HEK293 (cell line): ENCODE measurements at regions not wholly inside any gene's neighbourhood (a gene's known extent, or its start where the extent isn't known, plus 50 kb on each side); places are given as distances from the start of the nearest gene placed in this dataset.
A peak's percentile ranks its signal among the peaks of the same experiment; 100 is the strongest.

Experiments
- CTCF ChIA-PET: fragments of 350-600 bp; formaldehyde crosslinking; extraction: SDS; loops from one replicate; lab custom pipeline; 2021; ENCODE audit warnings: antibody characterized with exemption; lab: Yijun Ruan, JAX
- POLR2A ChIA-PET: fragments of 300-600 bp; formaldehyde crosslinking; extraction: SDS; loops from one replicate; lab custom pipeline; 2020; ENCODE audit warnings: antibody characterized with exemption, inconsistent platforms; lab: Yijun Ruan, JAX
- H3K27ac ChIP-seq: fragments of 200-500 bp; sonication (Bioruptor generic); 2 replicates; pipeline ENCODE4 v1.5.1; 2014; ENCODE audit warnings: low read depth, low read length, control low read depth, inconsistent platforms; ENCODE audit errors: extremely low read depth
- H3K36me3 ChIP-seq, 2 experiments: fragments of 200-500 bp in 1 of 2; sonication (Bioruptor generic) in 1 of 2; 1 replicate in 1 of 2; 2 replicates in 1 of 2; pipeline ENCODE4 v1.5.1; 2014 to 2017; ENCODE audit warnings: inconsistent platforms in 2 of 2, low read length in 2 of 2; ENCODE audit not compliant: control insufficient read depth in 2 of 2, insufficient read depth in 1 of 2
- H3K4me1 ChIP-seq: fragments of 200-500 bp; sonication (Bioruptor generic); 2 replicates; pipeline ENCODE4 v1.5.1; 2014; ENCODE audit warnings: mild to moderate bottlenecking, low read length, inconsistent platforms; ENCODE audit not compliant: control insufficient read depth, insufficient read depth
- H3K4me3 ChIP-seq: 2 replicates; pipeline ENCODE4 v1.5.1; 2011; ENCODE audit warnings: low read depth, mild to moderate bottlenecking, control low read depth, low read length, moderate library complexity
- H3K9me3 ChIP-seq: fragments of 200-500 bp; sonication (Bioruptor generic); 2 replicates; pipeline ENCODE4 v1.5.1; 2014; ENCODE audit warnings: low read depth, low read length, inconsistent platforms; ENCODE audit not compliant: control insufficient read depth, insufficient read depth
- GLIS2 ChIP-seq: fragments of 450-650 bp; formaldehyde crosslinking; IDR thresholded peaks from 2 replicates; pipeline ENCODE4 v1.5.1; 2016; ENCODE audit warnings: missing biosample characterization, missing genetic modification characterization
- KLF16 ChIP-seq: fragments of 450-650 bp; formaldehyde crosslinking; IDR thresholded peaks from 2 replicates; pipeline ENCODE4 v1.5.1; 2017; ENCODE audit warnings: missing biosample characterization, missing genetic modification characterization
- KLF7 ChIP-seq: fragments of 450-650 bp; formaldehyde crosslinking; IDR thresholded peaks from 2 replicates; pipeline ENCODE4 v1.5.1; 2016; ENCODE audit warnings: missing biosample characterization, missing genetic modification characterization, borderline replicate concordance
- KLF8 ChIP-seq: fragments of 450-650 bp; formaldehyde crosslinking; IDR thresholded peaks from 2 replicates; pipeline ENCODE4 v1.5.1; 2016; ENCODE audit warnings: missing biosample characterization, missing genetic modification characterization
- PRDM10 ChIP-seq: fragments of 450-650 bp; formaldehyde crosslinking; IDR thresholded peaks from 2 replicates; pipeline ENCODE4 v1.5.1; 2016; ENCODE audit warnings: missing biosample characterization, missing genetic modification characterization
- PRDM6 ChIP-seq: fragments of 450-650 bp; formaldehyde crosslinking; IDR thresholded peaks from 2 replicates; pipeline ENCODE4 v1.5.1; 2017; ENCODE audit warnings: missing biosample characterization, missing genetic modification characterization
- SCRT1 ChIP-seq: fragments of 450-650 bp; formaldehyde crosslinking; IDR thresholded peaks from 2 replicates; pipeline ENCODE4 v1.5.1; 2016; ENCODE audit warnings: missing biosample characterization, missing genetic modification characterization, borderline replicate concordance
- SETDB1 ChIP-seq: IDR thresholded peaks from one replicate; pipeline ENCODE4 v1.6.1; 2017; ENCODE audit warnings: mild to moderate bottlenecking, low read length, moderate library complexity, mixed read lengths; ENCODE audit not compliant: insufficient read length
- SP3 ChIP-seq: fragments of 450-650 bp; formaldehyde crosslinking; IDR thresholded peaks from 2 replicates; pipeline ENCODE4 v1.5.1; 2016; ENCODE audit warnings: missing biosample characterization, missing genetic modification characterization
- SP7 ChIP-seq: fragments of 450-650 bp; formaldehyde crosslinking; IDR thresholded peaks from 2 replicates; pipeline ENCODE4 v1.5.1; 2016; ENCODE audit warnings: missing biosample characterization, missing genetic modification characterization
- TCF7L2 ChIP-seq: IDR thresholded peaks from 2 replicates; pipeline ENCODE4 v1.6.1; 2011; ENCODE audit warnings: low read depth, mild to moderate bottlenecking, inconsistent platforms, low read length, moderate library complexity, borderline replicate concordance
- ZEB2 ChIP-seq: fragments of 450-650 bp; formaldehyde crosslinking; IDR thresholded peaks from 2 replicates; pipeline ENCODE4 v1.5.1; 2016; ENCODE audit warnings: missing biosample characterization, missing genetic modification characterization
- ZNF112 ChIP-seq: fragments of 450-650 bp; formaldehyde crosslinking; IDR thresholded peaks from 2 replicates; pipeline ENCODE4 v1.5.0; 2017; ENCODE audit warnings: missing biosample characterization, missing genetic modification characterization
- ZNF138 ChIP-seq: fragments of 450-650 bp; formaldehyde crosslinking; IDR thresholded peaks from 2 replicates; pipeline ENCODE4 v1.5.1; 2016; ENCODE audit warnings: missing biosample characterization, missing genetic modification characterization, borderline replicate concordance
- ZNF140 ChIP-seq: fragments of 450-650 bp; formaldehyde crosslinking; IDR thresholded peaks from 2 replicates; pipeline ENCODE4 v1.5.1; 2016; ENCODE audit warnings: missing biosample characterization, missing genetic modification characterization
- ZNF169 ChIP-seq: fragments of 450-650 bp; formaldehyde crosslinking; IDR thresholded peaks from 2 replicates; pipeline ENCODE4 v1.5.1; 2016; ENCODE audit warnings: missing biosample characterization, missing genetic modification characterization
- ZNF2 ChIP-seq: fragments of 450-650 bp; formaldehyde crosslinking; IDR thresholded peaks from 2 replicates; pipeline ENCODE4 v1.5.1; 2016; ENCODE audit warnings: missing biosample characterization, missing genetic modification characterization
- ZNF266 ChIP-seq: fragments of 450-650 bp; formaldehyde crosslinking; IDR thresholded peaks from 2 replicates; pipeline ENCODE4 v1.5.1; 2016; ENCODE audit warnings: missing biosample characterization, missing genetic modification characterization, low read depth
- ZNF341 ChIP-seq: fragments of 450-650 bp; formaldehyde crosslinking; IDR thresholded peaks from 2 replicates; pipeline ENCODE4; 2016; ENCODE audit warnings: low read depth, missing biosample characterization, missing genetic modification characterization
- ZNF433 ChIP-seq: fragments of 450-650 bp; formaldehyde crosslinking; IDR thresholded peaks from 2 replicates; pipeline ENCODE4 v1.5.1; 2016; ENCODE audit warnings: missing biosample characterization, missing genetic modification characterization, low read depth
- ZNF449 ChIP-seq: fragments of 450-650 bp; formaldehyde crosslinking; IDR thresholded peaks from 2 replicates; pipeline ENCODE4 v1.5.1; 2017; ENCODE audit warnings: missing biosample characterization, mild to moderate bottlenecking, missing genetic modification characterization, moderate library complexity
- ZNF473 ChIP-seq: fragments of 450-650 bp; formaldehyde crosslinking; IDR thresholded peaks from 2 replicates; pipeline ENCODE4 v1.5.1; 2017; ENCODE audit warnings: missing biosample characterization, missing genetic modification characterization
- ZNF600 ChIP-seq: fragments of 450-650 bp; formaldehyde crosslinking; IDR thresholded peaks from 2 replicates; pipeline ENCODE4 v1.5.1; 2016; ENCODE audit warnings: missing biosample characterization, missing genetic modification characterization
- ZNF654 ChIP-seq: fragments of 450-650 bp; formaldehyde crosslinking; IDR thresholded peaks from 2 replicates; pipeline ENCODE4 v1.5.1; 2016; ENCODE audit warnings: low read depth, missing biosample characterization, missing genetic modification characterization
- ZNF660 ChIP-seq: fragments of 450-650 bp; IDR thresholded peaks from 2 replicates; pipeline ENCODE4 v1.5.1; 2018; ENCODE audit warnings: missing biosample characterization, mild to moderate bottlenecking, missing genetic modification characterization
- ZNF677 ChIP-seq: fragments of 450-650 bp; IDR thresholded peaks from 2 replicates; pipeline ENCODE4 v1.5.0; 2018; ENCODE audit warnings: missing biosample characterization, mild to moderate bottlenecking, missing genetic modification characterization, moderate library complexity
- TF ChIP-seq, protein P1 (sequence below): fragments of 450-650 bp; formaldehyde crosslinking; IDR thresholded peaks from 2 replicates; pipeline ENCODE4 v1.5.1; 2016; ENCODE audit warnings: missing biosample characterization, missing genetic modification characterization
- TF ChIP-seq, protein P2 (sequence below): fragments of 450-650 bp; formaldehyde crosslinking; IDR thresholded peaks from 2 replicates; pipeline ENCODE4 v1.5.1; 2016; ENCODE audit warnings: missing biosample characterization, missing genetic modification characterization

DNA sequence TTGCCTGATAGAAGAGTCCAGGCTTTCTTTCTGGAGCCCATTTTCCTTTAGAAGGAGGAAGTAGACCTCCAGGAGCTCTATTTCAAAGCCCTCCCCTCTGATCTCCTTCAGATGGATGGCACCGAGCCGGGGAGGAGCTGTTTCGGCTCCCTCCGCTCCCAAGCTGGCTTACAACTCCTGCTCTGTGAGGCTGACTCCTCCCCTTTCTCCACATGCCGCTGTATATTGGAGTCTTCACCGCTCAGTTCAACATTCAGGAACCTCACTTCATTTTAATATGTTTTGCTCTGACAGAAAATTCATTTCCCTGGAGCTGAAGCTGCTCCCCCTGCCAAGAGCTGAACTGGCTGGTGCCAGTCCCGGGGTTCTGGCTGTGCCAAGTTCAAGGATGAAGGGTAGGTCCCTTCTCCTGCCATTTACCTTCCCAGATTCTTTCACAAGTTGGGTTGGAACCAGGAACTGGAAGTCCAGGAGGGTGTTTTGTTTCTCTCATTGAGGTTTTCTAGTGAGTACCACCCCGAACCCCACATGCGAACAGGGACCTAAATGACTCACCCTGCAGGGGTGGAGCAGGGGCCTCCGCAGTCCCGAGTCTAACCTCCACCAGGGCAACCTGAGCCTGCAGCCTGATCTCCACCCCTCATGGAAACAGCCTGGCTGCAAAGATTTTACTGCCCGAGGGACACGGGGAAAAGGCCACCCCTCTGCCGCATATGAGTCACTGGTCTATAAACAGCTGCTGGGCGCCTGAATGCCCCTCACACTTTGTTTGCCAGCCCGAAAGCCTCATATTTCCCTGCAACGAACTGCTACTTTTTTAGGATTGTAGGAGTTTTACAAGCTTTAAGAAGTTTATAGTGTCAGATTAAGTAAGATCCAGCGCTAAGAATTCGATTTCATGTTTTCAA is 68.6 kb upstream of the FOXA2 start:
- H3K36me3 ChIP-seq = no peaks in the 10 kb centered on the region
- H3K27ac ChIP-seq = no peak overlapping the region
- H3K4me3 ChIP-seq = no peak overlapping the region
- no peaks in the 10 kb centered on the region; the same call in 1 of the 2 replicates for H3K4me1 ChIP-seq
- ChIA-PET CTCF (interaction anchor here (0.5 to 0.9 kb wide), 2 partner anchors 15 to 314 kb away, joined by 3 read pairs; no protein-coding TSS in a partner anchor), POLR2A (no interaction called here)
- H3K9me3 ChIP-seq = no peaks in the 10 kb centered on the region
- TF ChIP-seq TCF7L2 (no peak), ZNF473 (tag by site-specific recombination) (no peak), ZNF140 (tag by site-specific recombination) (no peak), ZNF449 (no peak), SP7 (tag by site-specific recombination) (no peak), ZNF660 (tag by site-specific recombination) (no peak), ZEB2 (tag by site-specific recombination) (no peak), KLF8 (tag by site-specific recombination) (no peak), PRDM6 (peak; percentile 59), ZNF2 (tag by site-specific recombination) (no peak), ZNF654 (tag by site-specific recombination) (no peak), GLIS2 (tag by site-specific recombination) (peak; percentile 60; the same call in 1 of the 2 replicates), SETDB1 (no peak), ZNF266 (tag by site-specific recombination) (no peak), ZNF433 (no peak), KLF7 (tag by site-specific recombination) (no peak), PRDM10 (tag by site-specific recombination) (peak; percentile 65), KLF16 (tag by site-specific recombination) (no peak), ZNF341 (tag by site-specific recombination) (peak; percentile 25; the same call in 1 of the 2 replicates), ZNF600 (tag by site-specific recombination) (no peak), ZNF677 (tag by site-specific recombination) (no peak), ZNF138 (tag by site-specific recombination) (no peak), SCRT1 (tag by site-specific recombination) (no peak), ZNF112 (tag by site-specific recombination) (no peak), SP3 (no peak), ZNF169 (tag by site-specific recombination) (no peak)
- TF ChIP-seq, protein P1, sequence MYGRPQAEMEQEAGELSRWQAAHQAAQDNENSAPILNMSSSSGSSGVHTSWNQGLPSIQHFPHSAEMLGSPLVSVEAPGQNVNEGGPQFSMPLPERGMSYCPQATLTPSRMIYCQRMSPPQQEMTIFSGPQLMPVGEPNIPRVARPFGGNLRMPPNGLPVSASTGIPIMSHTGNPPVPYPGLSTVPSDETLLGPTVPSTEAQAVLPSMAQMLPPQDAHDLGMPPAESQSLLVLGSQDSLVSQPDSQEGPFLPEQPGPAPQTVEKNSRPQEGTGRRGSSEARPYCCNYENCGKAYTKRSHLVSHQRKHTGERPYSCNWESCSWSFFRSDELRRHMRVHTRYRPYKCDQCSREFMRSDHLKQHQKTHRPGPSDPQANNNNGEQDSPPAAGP = no peak
- TF ChIP-seq, protein P2, sequence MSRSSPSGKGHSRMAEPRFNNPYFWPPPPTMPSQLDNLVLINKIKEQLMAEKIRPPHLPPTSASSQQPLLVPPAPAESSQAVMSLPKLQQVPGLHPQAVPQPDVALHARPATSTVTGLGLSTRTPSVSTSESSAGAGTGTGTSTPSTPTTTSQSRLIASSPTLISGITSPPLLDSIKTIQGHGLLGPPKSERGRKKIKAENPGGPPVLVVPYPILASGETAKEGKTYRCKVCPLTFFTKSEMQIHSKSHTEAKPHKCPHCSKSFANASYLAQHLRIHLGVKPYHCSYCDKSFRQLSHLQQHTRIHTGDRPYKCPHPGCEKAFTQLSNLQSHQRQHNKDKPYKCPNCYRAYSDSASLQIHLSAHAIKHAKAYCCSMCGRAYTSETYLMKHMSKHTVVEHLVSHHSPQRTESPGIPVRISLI = no peak
